Sciatic nerve (tissue), 2 donors: ENCODE measurements at regions not wholly inside any gene's neighbourhood (a gene's known extent, or its start where the extent isn't known, plus 50 kb on each side); places are given as distances from the start of the nearest gene placed in this dataset.
A peak's percentile ranks its signal among the peaks of the same experiment; 100 is the strongest.
"Not testable (repeated sequence)": the region's sequence is repeated elsewhere in the genome, so short reads cannot be mapped to it uniquely, and the experiment has no call there.

Experiments used
- ATAC-seq: fragments of 200-7000 bp; cut with Tn5 transposase; one replicate; pipeline ENCODE4 v1.9.1; 2020; ENCODE audit warnings: mild to moderate bottlenecking, moderate library complexity
- DNase-seq: peaks from one replicate; pipeline ENCODE4 v3.0.0-alpha.2; 2020; ENCODE audit warnings: low spot score
- intact Hi-C: fragments of 100-400 bp; cut with DNase I; formaldehyde crosslinking; loops from one replicate; pipeline ENCODE4 v1.14.2; 2022
- donor health status: DM: no; HTN: no; CAD: no.
- donor health status: DM: no; HTN: no; CAD: no.

GRCh38 chr15:99454107-99454809 is 111.5 kb upstream of the MEF2A start:
- intact Hi-C loops: no loop called here

GRCh38 chr15:99454941-99455788 is 110.6 kb upstream of the MEF2A start:
- intact Hi-C loops: no loop called here
- DNase-seq (peak; percentile 82), ATAC-seq (peak; percentile 93)

More at GRCh38 chr15:99454107-99454809, 111.5 kb upstream of the MEF2A start:
- ATAC-seq (no peak), DNase-seq (no peak)

GRCh38 chr15:99455789-99456160 is 110.0 kb upstream of the MEF2A start:
- DNase-seq (no peak), ATAC-seq (no peak)
- intact Hi-C loops: no loop called here

GRCh38 chr15:99464137-99464536 is 101.6 kb upstream of the MEF2A start:
- no peak for DNase-seq
- intact Hi-C loops: no loop called here
- no peak for ATAC-seq

- DNase-seq (no peak), ATAC-seq (no peak)
- intact Hi-C loops: no loop called here
These were observed 99.0 kb upstream of the MEF2A start for GRCh38 chr15:99466701-99467337.

- no peak for DNase-seq
- intact Hi-C loops: no loop called here
- ATAC-seq: no peak
These were observed 98.5 kb upstream of the MEF2A start for GRCh38 chr15:99467338-99467720.

GRCh38 chr15:99467853-99468464 is 97.8 kb upstream of the MEF2A start:
- DNase-seq (no peak), ATAC-seq (no peak)
- intact Hi-C loops: no loop called here

- DNase-seq, ATAC-seq, intact Hi-C loops: not testable (repeated sequence)
These were observed 95.6 kb upstream of the MEF2A start for GRCh38 chr15:99470204-99470603.

- DNase-seq (no peak), ATAC-seq (no peak)
- intact Hi-C loops: no loop called here
These were observed 93.2 kb upstream of the MEF2A start for GRCh38 chr15:99472416-99473145.

- intact Hi-C loops: no loop called here
- ATAC-seq (peak; percentile 80), DNase-seq (no peak)
These were observed 91.5 kb upstream of the MEF2A start for GRCh38 chr15:99473981-99474906.

- intact Hi-C loops: no loop called here
- ATAC-seq (peak; percentile 23), DNase-seq (no peak)
These were observed 90.7 kb upstream of the MEF2A start for GRCh38 chr15:99474909-99475753.

GRCh38 chr15:99475754-99476412 is 89.9 kb upstream of the MEF2A start:
- no peak for ATAC-seq
- intact Hi-C loops: no loop called here

GRCh38 chr15:99476413-99477222 is 89.2 kb upstream of the MEF2A start:
- ATAC-seq: peak; percentile 63
- DNase-seq: no peak
- intact Hi-C loops: no loop called here

More at GRCh38 chr15:99475754-99476412, 89.9 kb upstream of the MEF2A start:
- no peak for DNase-seq

- DNase-seq (no peak), ATAC-seq (no peak)
- intact Hi-C loops: no loop called here
These were observed 87.9 kb upstream of the MEF2A start for GRCh38 chr15:99477791-99478471.

- ATAC-seq (no peak), DNase-seq (no peak)
- intact Hi-C loops: no loop called here
These were observed 86.8 kb upstream of the MEF2A start for GRCh38 chr15:99478977-99479376.
